ENCODE measurements at regions not wholly inside any gene's neighbourhood (a gene's known extent, or its start where the extent isn't known, plus 50 kb on each side); places are given as distances from the start of the nearest gene placed in this dataset.
A peak's percentile ranks its signal among the peaks of the same experiment; 100 is the strongest.

DNA sequence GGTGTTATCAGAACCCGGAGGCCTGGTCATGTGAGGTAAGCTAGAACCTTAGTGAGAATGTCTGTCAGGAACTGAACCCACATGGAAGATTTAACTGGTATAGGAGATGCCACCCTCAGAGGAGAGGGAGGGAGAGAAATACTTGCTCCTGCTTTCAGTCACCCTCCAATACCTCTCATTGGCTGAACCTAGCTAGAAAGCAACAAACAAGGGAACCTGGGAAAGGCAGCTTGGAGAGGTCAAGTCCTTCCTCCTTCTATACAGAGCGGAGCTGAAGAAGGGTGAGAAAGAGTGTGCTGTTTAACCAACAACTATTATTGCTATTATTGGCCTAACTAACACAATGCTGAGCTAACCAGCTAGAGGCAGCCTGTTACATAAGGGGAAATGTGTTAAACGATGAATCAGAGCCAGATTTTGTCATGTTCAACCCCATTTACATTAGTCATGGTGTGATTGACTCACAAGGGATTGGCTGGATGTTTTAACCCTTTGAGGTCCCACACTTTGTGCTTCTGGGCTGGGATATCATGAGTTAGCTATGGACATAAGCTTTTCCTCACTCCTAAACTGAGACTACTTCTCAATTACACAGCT, 96.5 kb upstream of the ESX1 start:
- H3K27me3 Mint-ChIP-seq (ENCODE audit: low read depth): no peaks in the 10 kb centered on the region
- TF ChIP-seq, protein P1, sequence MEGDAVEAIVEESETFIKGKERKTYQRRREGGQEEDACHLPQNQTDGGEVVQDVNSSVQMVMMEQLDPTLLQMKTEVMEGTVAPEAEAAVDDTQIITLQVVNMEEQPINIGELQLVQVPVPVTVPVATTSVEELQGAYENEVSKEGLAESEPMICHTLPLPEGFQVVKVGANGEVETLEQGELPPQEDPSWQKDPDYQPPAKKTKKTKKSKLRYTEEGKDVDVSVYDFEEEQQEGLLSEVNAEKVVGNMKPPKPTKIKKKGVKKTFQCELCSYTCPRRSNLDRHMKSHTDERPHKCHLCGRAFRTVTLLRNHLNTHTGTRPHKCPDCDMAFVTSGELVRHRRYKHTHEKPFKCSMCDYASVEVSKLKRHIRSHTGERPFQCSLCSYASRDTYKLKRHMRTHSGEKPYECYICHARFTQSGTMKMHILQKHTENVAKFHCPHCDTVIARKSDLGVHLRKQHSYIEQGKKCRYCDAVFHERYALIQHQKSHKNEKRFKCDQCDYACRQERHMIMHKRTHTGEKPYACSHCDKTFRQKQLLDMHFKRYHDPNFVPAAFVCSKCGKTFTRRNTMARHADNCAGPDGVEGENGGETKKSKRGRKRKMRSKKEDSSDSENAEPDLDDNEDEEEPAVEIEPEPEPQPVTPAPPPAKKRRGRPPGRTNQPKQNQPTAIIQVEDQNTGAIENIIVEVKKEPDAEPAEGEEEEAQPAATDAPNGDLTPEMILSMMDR (IDR thresholded peaks at IDR 0.05; ENCODE audit: unreplicated experiment in 3 of 3): no peak
- H3K4me1 Mint-ChIP-seq: no peaks in the 10 kb centered on the region
- H3K4me3 Mint-ChIP-seq: no peak overlapping the region
- H3K27ac Mint-ChIP-seq: no peak overlapping the region
- H3K9me3 Mint-ChIP-seq: peaks cover 8% of the 10 kb centered on the region
- no peaks in the 10 kb centered on the region for H3K36me3 Mint-ChIP-seq (ENCODE audit: low read depth)

DNA sequence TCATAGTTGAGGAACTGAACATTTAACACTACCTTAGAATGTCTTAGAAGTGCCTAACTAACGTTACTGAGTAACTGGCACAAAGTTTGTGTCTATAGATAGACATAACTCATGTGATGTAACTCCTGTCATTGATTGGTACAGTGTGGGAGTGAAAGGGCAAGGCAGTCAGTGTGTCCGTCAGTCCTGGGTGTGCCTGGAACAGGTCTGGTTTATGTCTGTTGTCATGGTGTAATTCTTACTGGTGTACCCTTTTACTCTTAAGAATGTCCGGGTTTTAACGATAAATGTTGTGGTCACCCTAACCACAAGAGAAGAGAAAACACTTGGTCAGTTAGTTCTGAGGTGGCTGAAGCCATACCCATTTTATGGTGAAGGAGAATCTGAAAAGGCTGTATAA, 93.1 kb upstream of the ESX1 start:
- Mint-ChIP-seq H3K27ac (no peak overlapping the region), H3K4me3 (no peak overlapping the region), H3K4me1 (no peaks in the 10 kb centered on the region), H3K27me3 (ENCODE audit: low read depth) (no peaks in the 10 kb centered on the region), H3K9me3 (peaks cover 3% of the 10 kb centered on the region), H3K36me3 (ENCODE audit: low read depth) (no peaks in the 10 kb centered on the region)
- TF ChIP-seq, protein P1 (IDR thresholded peaks at IDR 0.05; ENCODE audit: unreplicated experiment in 3 of 3): no peak

DNA sequence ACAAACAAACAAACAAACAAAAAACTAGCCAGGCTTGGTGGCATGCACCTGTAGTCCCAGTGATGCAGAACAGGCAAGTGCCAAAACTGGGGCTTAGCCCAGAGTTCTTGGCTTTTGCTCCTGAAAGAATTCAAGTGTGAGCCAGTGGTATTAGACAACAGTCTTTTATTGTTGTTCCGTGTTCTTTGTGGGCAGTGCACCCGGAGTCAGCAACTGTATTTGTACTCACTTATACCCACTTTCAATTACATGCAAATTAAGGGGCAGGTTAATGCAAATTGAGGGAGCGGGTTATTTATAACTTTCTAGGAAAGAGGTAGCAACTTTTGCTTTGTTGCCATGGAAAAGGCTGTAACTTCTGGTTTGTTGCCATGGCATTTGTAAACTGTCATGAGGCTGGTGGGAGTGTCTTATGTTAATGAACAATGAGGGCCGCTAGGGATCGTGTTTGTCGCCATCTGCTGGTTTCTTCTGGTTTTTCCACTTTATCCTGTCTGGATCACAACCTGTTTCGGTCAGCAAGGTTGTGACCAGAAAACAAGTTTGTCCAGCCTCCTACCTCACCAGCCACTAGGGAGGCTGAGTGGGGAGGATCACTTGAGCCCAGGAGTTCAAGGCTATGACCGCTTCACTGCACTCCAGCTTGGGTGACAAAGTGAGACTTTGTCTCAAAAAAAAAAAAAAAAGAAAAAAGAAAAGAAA, 88.8 kb upstream of the ESX1 start:
- Mint-ChIP-seq H3K9me3 (peaks cover 3% of the 10 kb centered on the region), H3K27me3 (ENCODE audit: low read depth) (no peaks in the 10 kb centered on the region), H3K27ac (no peak overlapping the region), H3K4me3 (no peak overlapping the region), H3K4me1 (no peaks in the 10 kb centered on the region), H3K36me3 (ENCODE audit: low read depth) (no peaks in the 10 kb centered on the region)
- TF ChIP-seq, protein P1 (IDR thresholded peaks at IDR 0.05; ENCODE audit: unreplicated experiment in 3 of 3): peak in 2 of 3 experiments; percentile 30 to 35

DNA sequence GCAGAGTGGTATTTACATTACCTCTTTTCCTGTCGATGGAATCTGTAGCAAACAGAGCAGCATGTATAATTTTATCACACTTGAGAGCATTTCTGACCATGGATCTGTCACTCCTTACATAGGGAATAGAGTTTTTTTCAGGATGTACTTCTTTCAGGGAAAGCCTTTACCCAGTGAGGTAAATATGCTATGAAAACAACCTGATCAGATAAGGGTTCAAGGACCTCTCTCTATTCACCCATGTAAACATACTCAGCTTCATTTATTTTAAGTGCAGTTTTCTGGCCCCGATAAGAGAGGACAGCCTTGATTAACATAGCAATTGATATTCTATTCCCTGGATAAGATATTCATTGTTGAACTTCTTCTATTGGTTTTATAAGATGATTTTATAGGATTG, 87.3 kb upstream of the ESX1 start:
- Mint-ChIP-seq H3K9me3 (no peaks in the 10 kb centered on the region), H3K27me3 (ENCODE audit: low read depth) (no peaks in the 10 kb centered on the region), H3K36me3 (ENCODE audit: low read depth) (no peaks in the 10 kb centered on the region), H3K27ac (no peak overlapping the region), H3K4me1 (no peaks in the 10 kb centered on the region), H3K4me3 (no peak overlapping the region)
- TF ChIP-seq, protein P1 (IDR thresholded peaks at IDR 0.05; ENCODE audit: unreplicated experiment in 3 of 3): no peak

DNA sequence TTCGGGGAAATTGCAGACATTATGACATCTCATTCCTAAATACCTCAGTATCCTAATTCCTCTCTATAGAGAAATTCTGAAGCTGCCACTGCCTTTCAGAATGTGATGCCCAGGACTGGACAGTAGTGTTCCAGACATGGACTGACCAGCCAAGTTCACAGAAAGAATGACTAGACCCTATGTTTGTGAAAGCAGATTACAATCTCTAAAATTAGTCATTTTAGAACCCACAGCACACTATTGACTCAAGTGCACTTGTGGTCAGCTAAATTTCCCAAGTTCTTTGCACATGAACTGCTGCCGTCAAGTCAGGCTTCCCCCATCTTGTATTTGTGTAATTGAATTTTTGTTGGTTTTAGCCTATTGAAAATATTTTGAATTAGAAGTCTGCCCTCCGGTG, 81.0 kb upstream of the ESX1 start:
- TF ChIP-seq, protein P1 (IDR thresholded peaks at IDR 0.05; ENCODE audit: unreplicated experiment in 3 of 3): no peak
- no peaks in the 10 kb centered on the region for H3K4me1 Mint-ChIP-seq
- H3K36me3 Mint-ChIP-seq (ENCODE audit: low read depth): no peaks in the 10 kb centered on the region
- no peaks in the 10 kb centered on the region for H3K27me3 Mint-ChIP-seq (ENCODE audit: low read depth)
- no peak overlapping the region for H3K4me3 Mint-ChIP-seq
- H3K27ac Mint-ChIP-seq: no peak overlapping the region
- no peaks in the 10 kb centered on the region for H3K9me3 Mint-ChIP-seq

DNA sequence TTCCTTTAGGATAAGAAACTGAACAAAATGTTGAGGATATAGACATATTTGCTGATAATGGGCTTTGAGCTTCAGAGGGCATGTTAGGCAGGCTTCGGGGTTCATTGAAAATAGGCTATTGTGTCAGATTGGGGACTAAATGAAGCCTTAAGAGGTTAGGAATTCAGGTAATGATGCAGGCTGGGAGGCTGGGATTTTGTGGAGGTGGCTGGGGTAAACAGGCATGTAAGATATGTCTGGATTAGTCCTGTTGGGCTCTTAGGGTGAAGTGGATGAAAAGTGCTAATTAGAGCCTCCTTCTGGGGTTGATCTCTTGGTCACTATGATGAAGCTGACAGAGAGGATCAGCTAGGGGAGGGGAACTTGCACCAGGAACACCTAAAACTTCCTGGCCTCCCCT, 80.2 kb upstream of the ESX1 start:
- TF ChIP-seq, protein P1 (IDR thresholded peaks at IDR 0.05; ENCODE audit: unreplicated experiment in 3 of 3): no peak
- no peaks in the 10 kb centered on the region for H3K4me1 Mint-ChIP-seq
- no peak overlapping the region for H3K4me3 Mint-ChIP-seq
- no peaks in the 10 kb centered on the region for H3K36me3 Mint-ChIP-seq (ENCODE audit: low read depth)
- no peaks in the 10 kb centered on the region for H3K9me3 Mint-ChIP-seq
- H3K27ac Mint-ChIP-seq: no peak overlapping the region
- no peaks in the 10 kb centered on the region for H3K27me3 Mint-ChIP-seq (ENCODE audit: low read depth)
